Uterus (tissue), 2 donors: ENCODE measurements at regions not wholly inside any gene's neighbourhood (a gene's known extent, or its start where the extent isn't known, plus 50 kb on each side); places are given as distances from the start of the nearest gene placed in this dataset.

Experiments used
- POLR2A ChIP-seq, 2 donors: fragments of 450-650 bp; IDR thresholded peaks; one replicate each; pipeline ENCODE4 v1.6.1; 2016; ENCODE audit warnings: antibody characterized with exemption in 2 of 2, mild to moderate bottlenecking in 1 of 2, moderate library complexity in 1 of 2
- TF ChIP-seq, protein P1 (sequence below), 4 experiments: fragments of 200-600 bp in 2 of 4; fragments of 450-650 bp in 2 of 4; sonication (generic) in 2 of 4; IDR thresholded peaks; one replicate each; pipeline ENCODE4 v1.5.1; 2016 to 2019; ENCODE audit warnings: antibody characterized with exemption in 4 of 4, mild to moderate bottlenecking in 2 of 4, moderate library complexity in 1 of 4

DNA sequence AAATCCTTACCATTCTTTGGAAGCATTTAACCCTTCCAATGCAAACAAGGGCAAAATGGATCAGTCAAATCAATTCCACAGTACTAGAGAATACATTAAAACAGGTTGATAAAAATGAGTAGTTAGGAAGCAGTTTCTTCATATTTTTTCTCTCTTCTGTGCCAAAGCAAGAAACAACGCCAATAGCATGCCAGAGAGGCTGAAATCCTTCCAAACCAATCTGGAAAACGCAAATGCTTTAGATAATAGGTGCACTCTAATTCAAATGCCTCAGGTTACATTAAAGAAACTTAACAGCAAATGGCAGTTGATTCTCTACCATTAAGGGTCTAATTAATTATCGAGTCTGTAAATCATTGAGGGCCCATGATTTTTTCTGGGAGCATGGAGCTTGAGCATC is 755.2 kb downstream of the C6orf118 start:
- TF ChIP-seq, protein P1, sequence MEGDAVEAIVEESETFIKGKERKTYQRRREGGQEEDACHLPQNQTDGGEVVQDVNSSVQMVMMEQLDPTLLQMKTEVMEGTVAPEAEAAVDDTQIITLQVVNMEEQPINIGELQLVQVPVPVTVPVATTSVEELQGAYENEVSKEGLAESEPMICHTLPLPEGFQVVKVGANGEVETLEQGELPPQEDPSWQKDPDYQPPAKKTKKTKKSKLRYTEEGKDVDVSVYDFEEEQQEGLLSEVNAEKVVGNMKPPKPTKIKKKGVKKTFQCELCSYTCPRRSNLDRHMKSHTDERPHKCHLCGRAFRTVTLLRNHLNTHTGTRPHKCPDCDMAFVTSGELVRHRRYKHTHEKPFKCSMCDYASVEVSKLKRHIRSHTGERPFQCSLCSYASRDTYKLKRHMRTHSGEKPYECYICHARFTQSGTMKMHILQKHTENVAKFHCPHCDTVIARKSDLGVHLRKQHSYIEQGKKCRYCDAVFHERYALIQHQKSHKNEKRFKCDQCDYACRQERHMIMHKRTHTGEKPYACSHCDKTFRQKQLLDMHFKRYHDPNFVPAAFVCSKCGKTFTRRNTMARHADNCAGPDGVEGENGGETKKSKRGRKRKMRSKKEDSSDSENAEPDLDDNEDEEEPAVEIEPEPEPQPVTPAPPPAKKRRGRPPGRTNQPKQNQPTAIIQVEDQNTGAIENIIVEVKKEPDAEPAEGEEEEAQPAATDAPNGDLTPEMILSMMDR (IDR thresholded peaks at IDR 0.05) = no peak
- TF ChIP-seq POLR2A (IDR thresholded peaks at IDR 0.05) = no peak
